NCI-H2171 treated with DMSO at 0.1 percent for 48 hours (cell line): ENCODE measurements at regions not wholly inside any gene's neighbourhood (a gene's known extent, or its start where the extent isn't known, plus 50 kb on each side); places are given as distances from the start of the nearest gene placed in this dataset.
"Not testable (repeated sequence)": the region's sequence is repeated elsewhere in the genome, so short reads cannot be mapped to it uniquely, and the experiment has no call there.

Experiments used
- DNase-seq: peaks from one replicate; lab custom pipeline; 2025; lab: John Stamatoyannopoulos, UW

DNA sequence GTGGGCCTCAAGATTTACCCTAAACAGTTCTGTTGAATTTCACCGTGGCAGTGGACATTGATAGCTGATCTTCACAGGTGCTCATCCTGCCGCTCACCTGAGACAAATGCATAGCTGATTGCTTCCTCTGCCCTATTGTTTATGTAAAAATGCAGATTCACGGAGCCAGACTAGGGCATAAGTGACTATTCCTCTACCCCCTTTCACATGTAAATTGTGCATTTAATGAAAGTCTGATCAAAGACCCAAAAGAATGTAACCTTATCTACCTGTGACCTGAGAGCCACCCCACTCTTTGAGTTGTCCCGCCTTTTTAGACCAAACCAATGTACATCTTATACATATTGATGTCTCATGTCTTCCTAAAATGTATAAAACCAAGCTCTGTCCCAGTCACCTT lies 312.4 kb upstream of the CDH5 start:
- DNase-seq = no peak

GRCh38 chr16:66052745-66053144 lies 313.7 kb upstream of the CDH5 start:
- no peak for DNase-seq

DNA sequence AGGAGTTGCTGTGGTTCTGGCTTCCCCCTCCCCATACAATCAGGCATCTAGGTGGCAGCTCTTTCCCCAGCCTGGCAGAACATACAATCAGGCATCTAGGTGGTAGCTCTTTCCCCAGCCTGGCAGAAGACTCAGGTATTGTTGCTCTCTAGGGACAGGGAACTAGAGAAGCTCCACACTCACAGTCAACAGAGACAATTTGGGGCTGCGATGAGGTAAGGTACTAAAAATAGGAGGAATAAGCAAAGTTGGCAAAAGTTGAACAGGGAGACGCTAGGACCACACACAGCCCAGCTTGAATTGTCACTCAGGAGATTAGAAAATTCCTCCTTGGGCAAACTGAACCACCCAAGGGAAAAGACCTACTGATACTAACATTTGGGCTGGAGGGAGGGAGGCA lies 315.5 kb upstream of the CDH5 start:
- DNase-seq = no peak

DNA sequence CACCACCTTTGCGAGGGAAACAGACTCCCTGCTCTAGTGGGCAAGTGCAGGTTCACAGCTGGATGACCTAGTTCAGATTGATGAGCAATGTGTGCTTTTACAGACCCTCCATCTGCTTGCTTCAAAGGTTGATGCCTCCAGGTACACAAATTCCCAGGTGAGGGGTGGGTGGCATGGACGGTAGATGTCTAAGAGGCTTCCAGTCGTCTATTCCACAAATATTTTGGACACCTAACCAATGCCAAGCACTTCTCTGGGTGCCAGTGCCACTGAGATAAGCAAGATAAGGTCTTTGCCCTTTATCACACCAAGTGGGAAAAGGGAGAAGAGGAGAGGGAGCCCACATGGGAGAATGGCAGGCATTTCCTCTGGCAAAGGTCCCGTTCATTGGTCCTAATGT lies 316.6 kb upstream of the CDH5 start:
- no peak for DNase-seq

DNA sequence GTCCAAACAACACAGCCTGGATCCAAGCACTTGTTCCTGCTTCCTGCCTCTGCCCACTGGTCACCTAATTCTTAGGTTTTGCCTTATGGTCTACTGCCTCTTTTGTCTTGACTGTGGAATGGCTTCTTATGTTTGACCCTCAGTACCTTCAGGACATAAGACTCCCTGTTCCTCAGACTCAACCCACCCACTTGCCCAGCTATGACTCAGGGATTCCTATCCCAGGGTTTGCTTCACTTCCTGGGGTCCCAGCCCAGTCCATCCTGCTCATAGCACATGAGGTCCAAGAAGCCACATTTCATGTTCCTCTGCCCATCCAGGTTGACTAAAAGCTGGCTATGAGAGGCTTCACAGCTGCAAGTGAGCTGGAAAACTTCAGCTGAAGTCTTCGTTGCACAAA lies 320.9 kb upstream of the CDH5 start:
- DNase-seq = no peak

DNA sequence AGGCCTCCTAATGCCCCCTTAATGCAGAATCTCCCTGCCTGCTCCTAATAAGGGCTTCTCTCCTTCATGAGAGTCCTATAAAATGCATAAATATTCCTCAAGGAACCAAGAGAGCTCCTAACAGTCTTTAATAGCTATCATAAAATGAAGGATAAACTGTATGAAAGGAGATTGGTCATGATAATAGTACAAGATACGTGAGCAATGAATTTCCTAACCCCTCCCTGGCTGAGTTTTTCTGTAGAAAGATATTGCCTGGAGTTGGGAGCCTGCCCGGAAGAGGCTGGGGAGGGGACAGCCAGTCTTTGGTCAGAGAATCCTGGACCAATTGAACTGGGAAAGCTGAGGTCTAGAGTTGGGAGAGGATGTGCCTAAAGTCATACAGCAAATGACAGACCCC lies 321.9 kb upstream of the CDH5 start:
- DNase-seq = no peak

- DNase-seq = no peak
These were observed 322.4 kb upstream of the CDH5 start for GRCh38 chr16:66044089-66044488.

- no peak for DNase-seq
These were observed 323.2 kb upstream of the CDH5 start for GRCh38 chr16:66043326-66043725.

DNA sequence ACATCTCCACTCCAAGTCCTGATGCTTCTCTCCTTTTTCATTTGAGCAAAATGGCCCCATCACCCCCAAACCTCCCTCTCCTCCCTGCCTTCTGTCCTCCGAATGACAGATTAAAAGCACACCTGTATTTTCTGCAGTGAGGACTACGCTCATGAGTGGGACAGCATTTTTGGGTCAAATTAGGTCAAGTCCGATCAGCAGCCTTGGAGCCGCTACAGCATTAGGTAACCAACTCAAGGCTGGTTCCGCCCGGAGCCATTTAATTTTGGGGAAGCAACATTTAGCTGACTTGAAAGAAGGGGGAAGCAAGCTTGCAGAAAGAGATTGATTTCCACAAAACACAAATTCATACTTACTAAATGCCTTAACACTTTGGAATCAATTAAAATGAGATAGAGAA lies 324.1 kb upstream of the CDH5 start:
- DNase-seq = no peak

DNA sequence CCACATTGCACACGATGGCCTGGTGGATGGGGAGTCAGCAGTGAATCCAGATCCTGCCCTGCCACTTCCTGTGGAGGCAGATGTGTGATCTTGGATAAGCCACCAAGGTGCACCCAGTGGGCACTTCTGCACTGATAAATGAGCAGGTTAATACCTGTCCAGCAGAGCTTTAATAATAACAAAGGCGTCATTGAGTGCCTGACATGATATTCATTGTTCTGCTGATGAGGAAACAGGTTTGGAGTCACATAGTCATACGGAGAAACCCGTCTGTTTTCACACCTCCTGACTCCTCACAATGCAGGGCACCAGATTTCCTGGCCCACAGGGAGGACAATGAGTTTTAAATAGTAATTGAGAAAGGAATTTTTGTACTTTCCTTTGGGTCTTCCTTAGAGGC lies 324.6 kb upstream of the CDH5 start:
- no peak for DNase-seq

GRCh38 chr16:66039793-66040192 lies 326.7 kb upstream of the CDH5 start:
- no peak for DNase-seq

DNA sequence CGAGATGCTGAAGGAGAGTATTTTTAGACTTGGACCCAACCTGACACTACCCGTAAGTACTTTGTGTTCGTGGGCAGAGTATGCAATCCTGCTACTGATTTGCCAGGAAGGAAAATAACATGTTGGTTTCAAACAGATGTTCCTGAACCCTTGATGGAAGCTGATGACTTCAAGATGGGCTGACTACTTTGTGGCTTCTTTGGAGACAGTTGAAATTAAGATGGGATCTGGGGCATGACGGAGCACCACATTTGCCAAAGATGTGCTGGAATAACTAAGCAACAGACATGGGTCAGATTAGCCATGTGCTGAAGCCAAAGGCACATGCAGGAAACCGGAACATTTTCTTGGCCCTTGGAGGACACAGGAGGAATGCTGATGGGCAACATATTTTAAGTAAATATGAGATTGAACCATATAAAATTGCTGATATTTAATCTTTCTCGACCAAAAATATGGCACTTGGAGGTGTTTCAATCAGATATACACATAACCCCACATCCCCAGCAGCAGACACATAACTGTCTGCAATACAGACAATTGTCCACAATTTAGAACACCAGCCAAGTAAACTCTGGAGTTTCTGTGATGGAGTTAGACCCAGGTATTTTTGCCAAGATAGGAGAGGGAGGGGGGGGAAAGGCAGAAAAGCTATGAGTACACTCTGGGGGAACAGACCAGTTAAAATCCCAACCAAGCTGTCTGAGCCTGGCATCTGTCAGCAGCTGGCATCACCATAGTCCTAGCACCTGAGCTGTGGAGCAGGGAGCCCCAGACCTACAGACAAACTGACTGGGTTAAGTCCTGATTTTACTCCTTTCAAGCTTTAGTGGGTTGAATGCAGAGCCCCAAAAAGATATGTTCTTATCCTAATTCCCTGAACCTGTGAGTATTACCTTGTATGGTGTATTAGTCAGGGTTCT lies 329.4 kb upstream of the CDH5 start:
- DNase-seq = no peak

- DNase-seq = no peak
These were observed 330.3 kb upstream of the CDH5 start for GRCh38 chr16:66036184-66036583.

DNA sequence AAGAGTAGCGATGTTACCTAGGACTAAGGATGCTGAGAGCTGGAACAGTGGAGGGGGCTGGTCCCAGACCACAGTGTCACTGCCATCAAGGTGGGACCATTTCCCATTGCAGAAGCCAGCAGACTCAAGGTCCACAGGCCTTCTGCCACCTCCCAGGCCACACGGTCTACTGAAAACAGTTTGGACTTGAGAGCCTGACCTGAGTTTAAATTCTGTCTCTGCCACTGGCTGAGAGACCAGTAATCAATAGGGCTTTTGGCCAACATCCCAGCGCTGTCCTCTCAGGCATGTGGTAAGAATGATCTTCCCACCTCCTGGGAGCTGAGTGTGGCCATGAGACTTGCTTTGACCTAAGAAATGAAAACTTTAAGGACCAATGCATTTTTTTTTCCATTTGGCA lies 331.4 kb upstream of the CDH5 start:
- DNase-seq = no peak

- DNase-seq = no peak
These were observed 333.6 kb upstream of the CDH5 start for GRCh38 chr16:66032841-66033240.

- no peak for DNase-seq
These were observed 336.5 kb upstream of the CDH5 start for GRCh38 chr16:66030036-66030435.

GRCh38 chr16:66028510-66029216 lies 337.8 kb upstream of the CDH5 start:
- DNase-seq = no peak

- DNase-seq = no peak
These were observed 339.6 kb upstream of the CDH5 start for GRCh38 chr16:66026787-66027330.

- no peak for DNase-seq
These were observed 340.3 kb upstream of the CDH5 start for GRCh38 chr16:66026211-66026610.

- DNase-seq = no peak
These were observed 340.7 kb upstream of the CDH5 start for GRCh38 chr16:66025751-66026150.

DNA sequence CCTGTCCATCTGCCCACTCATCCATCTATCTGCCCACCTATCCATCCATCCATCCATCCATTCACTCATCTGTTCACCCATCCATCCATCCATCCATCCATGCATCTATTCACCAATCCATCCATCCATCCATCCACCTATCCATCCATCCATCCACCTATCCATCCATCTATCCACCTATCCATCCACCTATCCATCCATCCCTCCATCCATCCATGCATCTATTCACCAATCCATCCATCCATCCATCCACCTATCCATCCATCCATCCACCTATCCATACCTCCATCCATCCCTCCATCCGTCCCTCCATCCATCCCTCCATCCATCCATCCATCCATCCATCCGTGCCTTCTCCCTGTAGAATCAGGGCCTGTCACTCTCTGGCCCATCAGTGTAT lies 341.9 kb upstream of the CDH5 start:
- DNase-seq = not testable (repeated sequence)

GRCh38 chr16:66023481-66023880 lies 343.0 kb upstream of the CDH5 start:
- DNase-seq = no peak

DNA sequence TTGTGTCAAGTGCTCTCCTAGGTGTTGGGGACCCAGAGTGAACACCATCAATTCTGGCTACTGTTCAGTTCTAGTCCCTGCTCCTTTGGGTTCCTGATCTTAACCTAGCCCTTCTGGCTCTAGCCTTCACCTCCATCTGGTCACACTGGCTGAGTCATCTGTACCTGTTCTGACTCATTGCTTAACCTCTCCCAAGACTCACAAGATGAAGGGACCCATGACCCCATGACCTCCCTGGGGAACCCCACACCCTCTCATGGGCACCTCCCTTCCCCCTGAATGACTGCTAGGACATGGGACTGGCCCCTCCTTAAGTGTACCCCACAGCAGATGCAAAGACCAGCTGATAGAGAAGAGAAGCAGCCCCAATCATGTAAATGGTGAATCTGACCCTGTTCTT lies 345.8 kb upstream of the CDH5 start:
- no peak for DNase-seq
